Upper lobe of left lung (tissue), 4 donors: ENCODE measurements at regions not wholly inside any gene's neighbourhood (a gene's known extent, or its start where the extent isn't known, plus 50 kb on each side); places are given as distances from the start of the nearest gene placed in this dataset.

Source experiments
- CTCF ChIP-seq, 6 experiments: fragments of 450-650 bp in 4 of 6; fragments of 200-600 bp in 2 of 6; sonication (generic) in 2 of 6; IDR thresholded peaks; one replicate each; pipeline ENCODE4 v1.5.1; 2016 to 2019; ENCODE audit warnings: antibody characterized with exemption in 6 of 6
- POLR2AphosphoS5 ChIP-seq, 2 donors: sonication (generic); formaldehyde crosslinking; IDR thresholded peaks; one replicate each; pipeline ENCODE4 v1.5.1; 2017; ENCODE audit warnings: antibody characterized with exemption in 2 of 2

- TF ChIP-seq CTCF (IDR thresholded peaks at IDR 0.05) (no peak), POLR2AphosphoS5 (IDR thresholded peaks at IDR 0.05) (no peak)
These were observed 391.9 kb downstream of the RND3 start for GRCh38 chr2:150095361-150096095.
